Endothelial cell of umbilical vein (primary cell): ENCODE measurements at regions not wholly inside any gene's neighbourhood (a gene's known extent, or its start where the extent isn't known, plus 50 kb on each side); places are given as distances from the start of the nearest gene placed in this dataset.

Experiments
- BruUV-seq: library from RNA; stranded (reverse); fragments of 400-500 nt; replicated peaks from 2 replicates; lab custom pipeline; 2021; lab: Mats Ljungman, UMichigan
- CTCF ChIA-PET: fragments of 300-600, 350-600 bp; sonication (Branson Sonifier 250); formaldehyde crosslinking; loops from one replicate; lab custom pipeline; 2021; ENCODE audit warnings: antibody characterized with exemption, inconsistent platforms; lab: Charles Lee
- POLR2A ChIA-PET: fragments of 300-600, 350-600 bp; sonication (Branson Sonifier 250); formaldehyde crosslinking; loops from one replicate; lab custom pipeline; 2021; ENCODE audit warnings: antibody characterized with exemption, inconsistent platforms; lab: Charles Lee
- DNase-seq: peaks from one replicate; pipeline ENCODE4 v3.0.0-alpha.2; 2011; ENCODE audit warnings: low read depth, low spot score
- FAIRE-seq: peaks from 2 replicates; lab custom pipeline; 2011; peaks lifted over from hg19 to GRCh38; lab: Jason Lieb, UNC
- H2AFZ ChIP-seq: 2 replicates; pipeline ENCODE4 v1.6.0; 2012; ENCODE audit warnings: low read depth, low read length, control low read depth, inconsistent platforms
- H3K27ac ChIP-seq: 2 replicates; pipeline ENCODE4 v1.5.1; 2011; ENCODE audit warnings: low read depth, mild to moderate bottlenecking, control low read depth, low read length, moderate library complexity; ENCODE audit not compliant: insufficient read depth
- H3K27me3 ChIP-seq, 2 experiments: 2 replicates each; pipeline versions ENCODE4 v1.6.0 to v1.6.1; 2011; ENCODE audit warnings: low read length in 2 of 2, mixed read lengths in 1 of 2; ENCODE audit not compliant: control insufficient read depth in 2 of 2, insufficient read depth in 2 of 2
- H3K36me3 ChIP-seq, 2 experiments: 2 replicates in 1 of 2; 3 replicates in 1 of 2; pipeline ENCODE4 v1.5.1; 2011; ENCODE audit warnings: low read length in 2 of 2, mild to moderate bottlenecking in 1 of 2, moderate library complexity in 1 of 2; ENCODE audit not compliant: control insufficient read depth in 2 of 2, insufficient read depth in 2 of 2; ENCODE audit errors: extremely low read depth in 1 of 2
- H3K4me1 ChIP-seq: 3 replicates; pipeline ENCODE4 v1.5.1; 2011; ENCODE audit warnings: mild to moderate bottlenecking, low read length; ENCODE audit not compliant: control insufficient read depth, insufficient read depth; ENCODE audit errors: extremely low read depth
- H3K4me2 ChIP-seq: 2 replicates; pipeline ENCODE4 v1.6.1; 2011; ENCODE audit warnings: low read length, control low read depth, mixed read lengths; ENCODE audit not compliant: insufficient read depth
- H3K4me3 ChIP-seq, 3 experiments: fragments of 200-600 bp in 1 of 3; sonication (generic), shearing (Covaris generic) in 1 of 3; replicated peaks in 1 of 3; 2 replicates each; pipeline ENCODE4 v1.5.1; 2011 to 2016; ENCODE audit warnings: control low read depth in 3 of 3, low read length in 3 of 3, mild to moderate bottlenecking in 2 of 3, inconsistent platforms in 1 of 3, low read depth in 1 of 3, moderate library complexity in 1 of 3; ENCODE audit not compliant: insufficient read depth in 1 of 3
- H3K79me2 ChIP-seq: 2 replicates; pipeline ENCODE4 v1.6.0; 2012; ENCODE audit warnings: low read length, inconsistent platforms; ENCODE audit not compliant: control insufficient read depth, insufficient read depth
- H3K9ac ChIP-seq: replicated peaks from 2 replicates; pipeline ENCODE3; 2011; ENCODE audit warnings: low read length, control low read depth; ENCODE audit not compliant: insufficient read depth; ENCODE audit errors: extremely low read depth
- H3K9me1 ChIP-seq: replicated peaks from 3 replicates; pipeline ENCODE4 v1.6.0; 2011; ENCODE audit warnings: mild to moderate bottlenecking, low read length; ENCODE audit not compliant: control insufficient read depth, insufficient read depth; ENCODE audit errors: extremely low read depth
- H3K9me3 ChIP-seq: replicated peaks from 2 replicates; pipeline ENCODE4 v1.5.1; 2012; ENCODE audit warnings: low read length, inconsistent platforms; ENCODE audit not compliant: control insufficient read depth, insufficient read depth
- H4K20me1 ChIP-seq: replicated peaks from 2 replicates; pipeline ENCODE3; 2011; ENCODE audit warnings: mild to moderate bottlenecking, low read length; ENCODE audit not compliant: control insufficient read depth, insufficient read depth; ENCODE audit errors: extremely low read depth
- EZH2 ChIP-seq: IDR thresholded peaks from 2 replicates; pipeline ENCODE4 v1.6.1; 2012; ENCODE audit warnings: borderline replicate concordance, low read depth, mild to moderate bottlenecking, moderate library complexity, low read length, inconsistent platforms; ENCODE audit not compliant: severe bottlenecking
- FOS ChIP-seq: IDR thresholded peaks from 2 replicates; pipeline ENCODE4 v1.6.1; 2011; ENCODE audit warnings: mild to moderate bottlenecking, low read length, moderate library complexity, borderline replicate concordance; ENCODE audit not compliant: insufficient read depth
- GATA2 ChIP-seq: IDR thresholded peaks from 2 replicates; pipeline ENCODE4 v1.7.0; 2011; ENCODE audit warnings: low read depth, mild to moderate bottlenecking, moderate library complexity, mixed read lengths, low read length; ENCODE audit not compliant: insufficient read length, insufficient read depth
- JUN ChIP-seq: IDR thresholded peaks from 2 replicates; pipeline ENCODE4 v1.6.1; 2011; ENCODE audit warnings: borderline replicate concordance, low read depth; ENCODE audit not compliant: insufficient read length, insufficient read depth
- MYC ChIP-seq: IDR thresholded peaks from one replicate; pipeline ENCODE4 v1.6.1; 2011; ENCODE audit warnings: mild to moderate bottlenecking, low read depth, low read length
- POLR2A ChIP-seq: IDR thresholded peaks from 2 replicates; pipeline ENCODE4 v1.6.1; 2012; ENCODE audit warnings: low read depth, mild to moderate bottlenecking, control low read depth, low read length
- POLR2AphosphoS5 ChIP-seq: IDR thresholded peaks from 2 replicates; pipeline ENCODE4 v1.6.1; 2012; ENCODE audit warnings: low read depth, mild to moderate bottlenecking, control low read depth, low read length, moderate library complexity; ENCODE audit not compliant: insufficient read depth
- dilution Hi-C: fragments of 300-500 bp; cut with MboI; formaldehyde crosslinking; loops from one replicate; pipeline ENCODE4 v1.15.0; 2019; ENCODE audit warnings: low sequenced_read_pairs; ENCODE audit not compliant: extremely low pct_ligation_motif_present
- intact Hi-C: fragments of 100-400 bp; cut with micrococcal nuclease; formaldehyde crosslinking; loops from one replicate; pipeline ENCODE4 v1.10.0; 2022
- TF ChIP-seq, protein P1 (sequence below), 2 donors: IDR thresholded peaks; 1 replicate in 1 of 2; 2 replicates in 1 of 2; pipeline ENCODE4 v1.5.1; 2011; ENCODE audit warnings: low read length in 2 of 2, mild to moderate bottlenecking in 2 of 2, moderate library complexity in 2 of 2, control low read depth in 1 of 2, inconsistent platforms in 1 of 2, low read depth in 1 of 2; ENCODE audit not compliant: insufficient read depth in 1 of 2; ENCODE audit errors: extremely low read depth in 1 of 2
- TF ChIP-seq, protein P2 (sequence below): IDR thresholded peaks from 2 replicates; pipeline ENCODE4 v1.6.1; 2011; ENCODE audit not compliant: insufficient read depth, insufficient read length

DNA sequence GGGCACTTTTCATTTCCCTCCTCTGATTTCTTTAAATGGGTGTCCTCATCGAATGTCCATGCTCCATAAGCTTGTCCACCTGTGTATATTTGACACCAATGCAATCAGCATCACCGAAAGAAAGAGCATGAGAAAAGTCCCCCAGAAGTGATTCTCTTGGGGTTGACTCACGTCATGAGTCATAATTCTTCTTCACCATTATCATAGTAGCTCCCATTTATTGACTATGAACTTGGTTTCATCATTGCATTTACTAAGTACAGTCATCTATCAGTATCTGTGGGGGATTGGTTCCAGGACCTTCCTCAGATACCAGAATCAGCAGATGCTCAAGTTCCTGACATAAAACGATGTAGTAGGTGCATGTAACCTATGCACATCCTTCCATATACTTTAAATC, 372.5 kb upstream of the CFAP20DC start:
- Histone ChIP-seq H3K4me3 (no peak overlapping the region), H3K9me3 (no peaks in the 10 kb centered on the region), H3K4me2 (no peak overlapping the region), H3K27me3 (no peaks in the 10 kb centered on the region), H3K79me2 (no peaks in the 10 kb centered on the region), H3K9me1 (no peaks in the 10 kb centered on the region), H3K9ac (no peak overlapping the region), H3K4me1 (no peaks in the 10 kb centered on the region), H3K36me3 (no peaks in the 10 kb centered on the region), H4K20me1 (no peaks in the 10 kb centered on the region), H3K27ac (no peak overlapping the region), H2AFZ (no peak overlapping the region)
- BruUV-seq, result no TSS peak
- intact Hi-C loops, result no loop called here
- POLR2A ChIA-PET, result no interaction called here
- CTCF ChIA-PET, result no interaction called here
- TF ChIP-seq JUN (no peak), FOS (no peak), EZH2 (no peak), POLR2AphosphoS5 (no peak), MYC (no peak), POLR2A (no peak), GATA2 (no peak)
- TF ChIP-seq, protein P1, sequence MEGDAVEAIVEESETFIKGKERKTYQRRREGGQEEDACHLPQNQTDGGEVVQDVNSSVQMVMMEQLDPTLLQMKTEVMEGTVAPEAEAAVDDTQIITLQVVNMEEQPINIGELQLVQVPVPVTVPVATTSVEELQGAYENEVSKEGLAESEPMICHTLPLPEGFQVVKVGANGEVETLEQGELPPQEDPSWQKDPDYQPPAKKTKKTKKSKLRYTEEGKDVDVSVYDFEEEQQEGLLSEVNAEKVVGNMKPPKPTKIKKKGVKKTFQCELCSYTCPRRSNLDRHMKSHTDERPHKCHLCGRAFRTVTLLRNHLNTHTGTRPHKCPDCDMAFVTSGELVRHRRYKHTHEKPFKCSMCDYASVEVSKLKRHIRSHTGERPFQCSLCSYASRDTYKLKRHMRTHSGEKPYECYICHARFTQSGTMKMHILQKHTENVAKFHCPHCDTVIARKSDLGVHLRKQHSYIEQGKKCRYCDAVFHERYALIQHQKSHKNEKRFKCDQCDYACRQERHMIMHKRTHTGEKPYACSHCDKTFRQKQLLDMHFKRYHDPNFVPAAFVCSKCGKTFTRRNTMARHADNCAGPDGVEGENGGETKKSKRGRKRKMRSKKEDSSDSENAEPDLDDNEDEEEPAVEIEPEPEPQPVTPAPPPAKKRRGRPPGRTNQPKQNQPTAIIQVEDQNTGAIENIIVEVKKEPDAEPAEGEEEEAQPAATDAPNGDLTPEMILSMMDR (IDR thresholded peaks at IDR 0.05; ENCODE audit: extremely low read depth in 1 of 2, insufficient read depth in 1 of 2, low read depth in 1 of 2, low read length in 2 of 2), result no peak
- TF ChIP-seq, protein P2, sequence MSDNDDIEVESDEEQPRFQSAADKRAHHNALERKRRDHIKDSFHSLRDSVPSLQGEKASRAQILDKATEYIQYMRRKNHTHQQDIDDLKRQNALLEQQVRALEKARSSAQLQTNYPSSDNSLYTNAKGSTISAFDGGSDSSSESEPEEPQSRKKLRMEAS, result no peak
- dilution Hi-C loops, result no loop called here
- DNase-seq (no peak), FAIRE-seq (no peak)
